ENCODE measurements at regions not wholly inside any gene's neighbourhood (a gene's known extent, or its start where the extent isn't known, plus 50 kb on each side); places are given as distances from the start of the nearest gene placed in this dataset.

GRCh38 chr16:26658486-26658885, 408.2 kb upstream of the C16orf82 start:
- DNase-seq (ENCODE audit: low read depth) = no peak

GRCh38 chr16:26658915-26659314, 407.8 kb upstream of the C16orf82 start:
- no peak for DNase-seq (ENCODE audit: low read depth)

- no peak for DNase-seq (ENCODE audit: low read depth)
Measured at GRCh38 chr16:26664086-26664485, 402.6 kb upstream of the C16orf82 start.

- DNase-seq (ENCODE audit: low read depth) = no peak
Measured at GRCh38 chr16:26665166-26665939, 401.4 kb upstream of the C16orf82 start.

GRCh38 chr16:26666486-26666885, 400.2 kb upstream of the C16orf82 start:
- DNase-seq (ENCODE audit: low read depth) = no peak

GRCh38 chr16:26667307-26667706, 399.4 kb upstream of the C16orf82 start:
- no peak for DNase-seq (ENCODE audit: low read depth)

GRCh38 chr16:26668026-26668425, 398.7 kb upstream of the C16orf82 start:
- DNase-seq (ENCODE audit: low read depth) = no peak

GRCh38 chr16:26672206-26672605, 394.5 kb upstream of the C16orf82 start:
- peak; percentile 14 for DNase-seq (ENCODE audit: low read depth)

- DNase-seq (ENCODE audit: low read depth) = no peak
Measured at GRCh38 chr16:26673011-26673410, 393.7 kb upstream of the C16orf82 start.

- DNase-seq (ENCODE audit: low read depth) = no peak
Measured at GRCh38 chr16:26680671-26681070, 386.1 kb upstream of the C16orf82 start.

- no peak for DNase-seq (ENCODE audit: low read depth)
Measured at GRCh38 chr16:26688105-26688504, 378.6 kb upstream of the C16orf82 start.

- no peak for DNase-seq (ENCODE audit: low read depth)
Measured at GRCh38 chr16:26688699-26689098, 378.0 kb upstream of the C16orf82 start.

GRCh38 chr16:26692658-26693057, 374.1 kb upstream of the C16orf82 start:
- DNase-seq (ENCODE audit: low read depth) = no peak

GRCh38 chr16:26697807-26698206, 368.9 kb upstream of the C16orf82 start:
- DNase-seq (ENCODE audit: low read depth) = no peak

GRCh38 chr16:26700250-26700649, 366.5 kb upstream of the C16orf82 start:
- DNase-seq (ENCODE audit: low read depth) = no peak

GRCh38 chr16:26701243-26701886, 365.4 kb upstream of the C16orf82 start:
- no peak for DNase-seq (ENCODE audit: low read depth)

- DNase-seq (ENCODE audit: low read depth) = no peak
Measured at GRCh38 chr16:26705346-26705745, 361.4 kb upstream of the C16orf82 start.

GRCh38 chr16:26708428-26708827, 358.3 kb upstream of the C16orf82 start:
- DNase-seq (ENCODE audit: low read depth) = no peak

GRCh38 chr16:26709175-26709574, 357.6 kb upstream of the C16orf82 start:
- no peak for DNase-seq (ENCODE audit: low read depth)

GRCh38 chr16:26709754-26710153, 357.0 kb upstream of the C16orf82 start:
- DNase-seq (ENCODE audit: low read depth) = no peak

- no peak for DNase-seq (ENCODE audit: low read depth)
Measured at GRCh38 chr16:26710450-26710849, 356.3 kb upstream of the C16orf82 start.

GRCh38 chr16:26712876-26713275, 353.9 kb upstream of the C16orf82 start:
- no peak for DNase-seq (ENCODE audit: low read depth)

- DNase-seq (ENCODE audit: low read depth) = no peak
Measured at GRCh38 chr16:26715969-26716368, 350.8 kb upstream of the C16orf82 start.

- DNase-seq (ENCODE audit: low read depth) = no peak
Measured at GRCh38 chr16:26717826-26718225, 348.9 kb upstream of the C16orf82 start.
